ENCODE measurements at regions not wholly inside any gene's neighbourhood (a gene's known extent, or its start where the extent isn't known, plus 50 kb on each side); places are given as distances from the start of the nearest gene placed in this dataset.
"Not testable (repeated sequence)": the region's sequence is repeated elsewhere in the genome, so short reads cannot be mapped to it uniquely, and the experiment has no call there.

GRCh38 chr2:192773044-192773443 is 578.3 kb upstream of the TMEFF2 start:
- no peak for DNase-seq (ENCODE audit: low read depth)

- DNase-seq (ENCODE audit: low read depth), result no peak
Observed at GRCh38 chr2:192749611-192750200, 555.0 kb upstream of the TMEFF2 start.

DNA sequence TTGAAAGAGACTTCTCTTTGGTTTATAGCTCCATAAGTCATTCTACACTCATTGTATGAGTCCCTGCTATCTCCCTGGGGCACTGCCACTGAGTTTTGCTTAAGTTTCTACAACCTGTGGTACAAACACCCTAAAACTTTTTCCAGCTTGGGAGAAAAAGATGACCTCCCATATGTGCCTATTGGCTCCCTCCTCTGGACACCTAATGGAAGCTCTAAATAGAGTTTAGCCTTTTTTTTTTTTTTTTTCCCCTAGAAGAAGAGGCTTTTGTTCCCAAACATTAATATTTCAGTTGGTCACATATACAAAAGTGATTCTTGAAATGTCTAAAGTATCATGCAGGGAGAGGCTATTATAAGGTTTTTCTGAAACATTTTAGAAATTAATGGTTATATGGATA is 547.2 kb upstream of the TMEFF2 start:
- no peak for DNase-seq (ENCODE audit: low read depth)

DNA sequence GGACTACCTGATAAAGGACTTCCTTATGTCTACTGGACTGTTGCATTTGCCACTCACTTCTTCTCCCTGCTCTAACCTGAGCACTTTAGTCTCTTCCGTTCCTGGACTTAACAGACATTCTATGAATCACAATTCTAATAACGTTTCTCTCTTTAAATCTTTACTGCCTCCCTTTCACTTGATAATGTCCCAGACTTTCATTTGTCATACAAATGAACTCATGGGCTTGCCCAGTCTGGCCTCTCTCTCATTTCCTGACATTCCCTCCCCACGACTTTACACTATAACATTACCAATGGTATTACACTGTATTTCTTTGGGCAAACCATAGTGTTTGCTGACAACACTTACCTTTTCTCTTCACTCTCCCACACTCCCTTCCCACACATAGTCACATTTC is 540.7 kb upstream of the TMEFF2 start:
- no peak for DNase-seq (ENCODE audit: low read depth)

DNA sequence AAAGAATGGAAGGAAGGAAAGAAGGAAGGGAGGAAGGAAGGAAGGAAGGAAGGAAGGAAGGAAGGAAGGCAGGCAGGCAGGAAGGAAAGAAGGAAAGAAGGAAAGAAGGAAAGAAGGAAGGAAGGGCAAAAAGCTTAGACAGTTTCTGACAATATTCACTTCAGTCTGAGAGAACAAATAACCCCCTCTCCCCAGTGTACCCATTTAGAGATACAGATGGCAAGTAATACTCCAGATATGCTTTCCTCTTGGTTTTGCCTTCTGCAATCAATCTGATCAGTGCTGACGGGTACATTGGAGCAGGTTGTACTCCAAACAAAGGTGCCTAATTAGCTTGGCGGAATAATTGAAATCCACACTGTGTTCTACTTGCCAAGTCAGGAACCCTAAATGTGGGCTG is 534.6 kb upstream of the TMEFF2 start:
- no peak for DNase-seq (ENCODE audit: low read depth)

GRCh38 chr2:192725991-192726390 is 531.3 kb upstream of the TMEFF2 start:
- no peak for DNase-seq (ENCODE audit: low read depth)

GRCh38 chr2:192719629-192720028 is 524.9 kb upstream of the TMEFF2 start:
- DNase-seq (ENCODE audit: low read depth), result no peak

DNA sequence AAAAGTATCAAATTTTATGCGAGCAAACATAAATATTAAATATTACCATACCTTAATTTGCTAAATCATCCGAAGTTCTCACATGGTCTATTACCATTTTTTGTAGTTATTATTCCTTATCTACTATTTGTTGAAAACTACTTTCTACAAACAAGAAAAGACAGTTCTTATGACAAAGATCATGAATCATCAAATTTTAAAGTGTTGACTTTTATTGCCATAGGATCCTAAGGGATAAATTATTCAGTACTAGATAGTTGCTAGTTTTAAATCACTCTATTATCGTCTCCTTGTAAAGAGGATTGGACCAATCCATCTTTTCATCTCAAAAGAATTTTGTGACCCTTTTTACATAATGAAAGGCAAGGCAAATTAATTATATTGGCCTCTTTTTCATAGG is 523.6 kb upstream of the TMEFF2 start:
- DNase-seq (ENCODE audit: low read depth), result no peak

- no peak for DNase-seq (ENCODE audit: low read depth)
Observed at GRCh38 chr2:192700934-192701333, 506.2 kb upstream of the TMEFF2 start.

DNA sequence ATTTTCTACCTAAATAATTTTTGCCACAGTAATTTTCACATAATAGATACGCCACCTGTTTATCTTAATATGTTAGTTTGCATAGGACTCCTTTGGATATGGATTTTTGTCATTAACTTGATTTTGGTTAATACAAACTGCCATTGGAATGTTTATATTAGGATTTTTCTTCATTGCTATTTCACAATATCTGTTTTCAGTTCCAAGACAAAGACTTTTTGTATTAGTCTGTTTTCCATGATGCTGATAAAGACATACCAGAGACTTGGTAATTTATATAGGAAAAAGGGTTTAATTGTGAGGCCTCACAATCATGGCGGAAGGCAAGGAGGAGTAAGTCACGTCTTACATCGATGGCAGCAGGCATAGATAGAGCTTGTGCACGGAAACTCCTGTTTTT is 503.1 kb upstream of the TMEFF2 start:
- no peak for DNase-seq (ENCODE audit: low read depth)

DNA sequence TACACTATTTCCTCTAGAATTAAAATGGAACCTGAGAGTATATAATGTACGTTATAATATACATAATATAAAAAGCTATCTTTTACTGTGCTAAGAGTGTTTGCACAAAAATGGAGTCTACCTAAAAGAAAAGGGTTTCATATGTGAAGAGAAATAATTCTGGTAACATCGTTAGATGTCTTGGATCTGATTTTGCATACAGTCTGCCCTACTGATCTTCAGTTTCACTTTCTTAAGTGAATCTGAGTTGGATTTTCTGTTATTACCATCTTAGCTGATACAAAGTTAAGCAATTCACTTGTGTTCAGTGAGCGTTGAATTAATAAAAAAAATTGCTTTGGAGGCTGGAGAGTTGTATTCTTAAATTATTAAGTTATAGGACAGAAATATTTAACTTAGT is 502.1 kb upstream of the TMEFF2 start:
- no peak for DNase-seq (ENCODE audit: low read depth)

GRCh38 chr2:192687015-192687414 is 492.3 kb upstream of the TMEFF2 start:
- no peak for DNase-seq (ENCODE audit: low read depth)

DNA sequence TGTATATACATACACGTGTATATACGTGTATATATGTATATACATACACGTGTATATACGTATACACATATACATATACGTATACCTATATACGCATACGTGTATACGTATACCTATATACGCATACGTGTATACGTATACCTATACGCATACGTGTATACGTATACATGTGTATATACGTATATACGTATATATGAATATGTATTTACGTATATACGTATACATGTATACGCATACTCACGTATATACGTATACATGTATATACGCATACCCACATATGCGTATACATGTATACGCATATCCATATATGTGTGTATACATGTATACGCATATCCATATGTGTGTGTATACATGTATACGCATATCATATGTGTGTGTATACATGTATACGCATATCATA is 487.8 kb upstream of the TMEFF2 start:
- DNase-seq (ENCODE audit: low read depth), result not testable (repeated sequence)

GRCh38 chr2:192675681-192676080 is 480.9 kb upstream of the TMEFF2 start:
- DNase-seq (ENCODE audit: low read depth), result no peak

- DNase-seq (ENCODE audit: low read depth), result no peak
Observed at GRCh38 chr2:192669505-192670091, 474.9 kb upstream of the TMEFF2 start.

DNA sequence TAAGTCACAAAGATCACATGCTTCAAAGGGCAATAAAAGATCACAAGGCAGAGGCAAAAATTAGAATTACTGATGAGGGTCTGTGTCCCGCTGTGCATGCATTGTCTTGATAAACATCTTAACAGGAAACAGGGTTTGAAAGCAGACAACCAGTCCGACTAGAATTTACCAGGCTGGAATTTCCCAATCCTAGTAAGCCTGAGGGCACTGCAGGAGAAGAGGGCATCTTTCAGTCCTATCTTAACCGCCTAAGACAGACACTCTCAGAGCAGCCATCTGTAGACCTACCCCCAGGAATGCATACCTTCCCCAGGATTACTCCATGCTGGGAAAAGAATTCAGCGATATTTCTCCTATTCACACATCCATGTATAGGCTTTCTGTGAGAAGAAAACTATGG is 465.8 kb upstream of the TMEFF2 start:
- not testable (repeated sequence) for DNase-seq (ENCODE audit: low read depth)

DNA sequence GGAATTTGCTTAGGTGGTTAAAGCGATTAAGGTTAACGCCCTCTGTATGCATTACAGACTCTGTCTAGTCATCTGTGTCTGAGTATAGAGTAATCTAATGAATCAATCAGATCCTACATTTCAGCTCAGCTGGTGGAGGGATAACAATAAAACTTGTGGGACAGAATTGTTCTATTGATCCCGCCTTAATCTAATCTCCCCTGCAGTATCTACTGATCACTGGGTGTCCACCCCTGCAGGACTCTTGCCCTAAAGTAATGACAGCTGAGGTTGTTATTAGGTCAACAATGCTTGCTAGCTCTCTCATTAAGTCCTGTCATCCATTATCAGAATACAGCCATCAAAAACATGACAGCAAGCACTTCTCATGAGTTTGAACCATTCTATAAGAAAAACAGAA is 462.6 kb upstream of the TMEFF2 start:
- no peak for DNase-seq (ENCODE audit: low read depth)

GRCh38 chr2:192655916-192656315 is 461.2 kb upstream of the TMEFF2 start:
- DNase-seq (ENCODE audit: low read depth), result no peak

DNA sequence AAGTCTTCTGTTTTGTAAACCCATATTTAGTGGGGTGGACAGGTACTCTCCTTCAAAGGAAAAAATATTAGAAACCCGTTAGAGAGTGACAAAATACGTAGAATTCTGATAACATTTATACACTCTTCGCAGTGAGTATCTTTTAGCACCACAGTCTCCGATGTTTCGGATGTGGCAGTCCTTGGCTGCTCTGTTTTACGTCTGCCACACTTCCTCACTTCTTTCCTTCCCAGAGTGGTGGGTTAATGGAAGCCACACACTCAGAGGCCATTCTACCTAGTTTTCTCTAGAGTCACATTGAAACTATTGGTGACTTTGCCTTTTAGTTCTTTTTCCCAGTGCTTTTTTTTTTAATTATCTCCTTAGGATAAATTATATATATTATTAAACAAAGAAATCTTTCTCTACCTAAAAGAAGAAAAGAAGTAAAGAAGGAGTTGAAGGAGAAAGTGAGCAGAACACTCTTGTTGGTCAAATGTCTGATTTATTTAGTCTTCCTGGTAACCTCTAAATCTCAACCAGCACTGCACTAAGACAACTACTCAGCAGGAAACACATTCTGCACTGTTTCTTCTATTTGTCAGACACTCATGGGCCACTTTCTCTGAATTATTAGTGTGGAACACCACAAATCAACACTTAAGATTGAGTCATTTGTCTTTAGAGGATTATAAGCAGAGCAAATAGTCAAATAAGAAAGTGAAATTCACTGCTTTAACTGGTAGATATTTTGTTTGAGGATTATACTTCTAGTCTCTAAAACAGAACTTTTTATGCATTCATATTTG is 451.3 kb upstream of the TMEFF2 start:
- no peak for DNase-seq (ENCODE audit: low read depth)

DNA sequence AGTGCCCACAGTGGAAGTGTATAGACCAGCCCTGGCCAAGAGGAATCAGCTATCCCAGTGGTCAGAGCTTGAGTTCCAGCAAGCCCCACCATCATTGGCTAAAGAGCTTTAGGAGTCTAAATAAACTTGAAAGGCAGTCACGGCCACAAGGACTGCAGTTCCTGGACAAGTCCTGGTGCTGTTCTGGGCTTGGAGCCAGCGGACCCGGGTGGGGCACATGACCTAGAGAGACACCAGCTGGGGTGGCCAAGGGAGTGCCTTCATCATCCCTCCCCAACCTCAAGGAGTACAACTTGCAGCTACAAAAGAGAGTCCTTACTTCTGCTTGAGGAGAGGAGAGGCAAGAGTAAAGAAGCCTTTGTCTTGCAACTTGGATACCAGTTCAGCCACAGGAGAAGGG is 439.8 kb upstream of the TMEFF2 start:
- DNase-seq (ENCODE audit: low read depth), result no peak

GRCh38 chr2:192628017-192628416 is 433.3 kb upstream of the TMEFF2 start:
- no peak for DNase-seq (ENCODE audit: low read depth)

DNA sequence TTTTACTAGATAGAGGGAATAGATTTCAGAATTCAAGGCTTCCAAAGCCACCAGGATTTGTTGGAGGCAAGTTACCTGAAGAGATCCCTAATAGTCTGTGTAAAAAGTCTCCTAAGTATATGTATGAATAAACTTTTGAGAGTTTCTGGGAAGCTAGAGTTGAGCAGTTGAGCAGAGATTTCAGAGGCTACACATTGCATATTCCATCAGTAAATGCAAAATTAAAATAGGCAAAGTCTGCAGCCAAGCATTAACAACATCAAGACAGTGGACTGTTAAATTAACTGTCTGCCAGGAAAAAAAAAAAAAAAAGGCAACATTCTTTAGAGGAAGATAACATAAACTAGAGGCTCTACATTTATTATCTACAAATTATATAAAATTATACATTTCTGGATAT is 420.4 kb upstream of the TMEFF2 start:
- DNase-seq (ENCODE audit: low read depth), result no peak

DNA sequence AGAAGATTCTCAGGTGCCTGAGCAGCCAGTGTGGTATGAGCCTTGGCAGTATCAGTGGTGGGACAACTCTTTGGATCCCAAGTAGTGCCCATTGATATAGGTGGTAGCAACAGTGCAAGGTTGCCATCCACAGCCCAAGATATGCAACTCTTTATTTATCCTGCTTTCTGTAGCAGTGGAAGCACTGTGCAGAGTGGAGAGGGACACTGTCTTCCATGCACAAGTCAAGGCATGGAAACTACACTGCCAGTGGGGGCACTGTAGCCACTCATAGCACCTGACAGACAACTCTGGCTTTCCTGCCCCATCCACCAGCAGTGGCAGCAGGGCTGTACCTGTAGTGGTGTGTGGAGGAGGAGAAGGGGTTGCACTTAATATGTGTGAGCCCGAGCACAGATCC is 409.6 kb upstream of the TMEFF2 start:
- no peak for DNase-seq (ENCODE audit: low read depth)

GRCh38 chr2:192598649-192599048 is 403.9 kb upstream of the TMEFF2 start:
- not testable (repeated sequence) for DNase-seq (ENCODE audit: low read depth)

Measured in fibroblast of the conjunctiva (primary cell).